ENCODE measurements at regions not wholly inside any gene's neighbourhood (a gene's known extent, or its start where the extent isn't known, plus 50 kb on each side); places are given as distances from the start of the nearest gene placed in this dataset.

DNA sequence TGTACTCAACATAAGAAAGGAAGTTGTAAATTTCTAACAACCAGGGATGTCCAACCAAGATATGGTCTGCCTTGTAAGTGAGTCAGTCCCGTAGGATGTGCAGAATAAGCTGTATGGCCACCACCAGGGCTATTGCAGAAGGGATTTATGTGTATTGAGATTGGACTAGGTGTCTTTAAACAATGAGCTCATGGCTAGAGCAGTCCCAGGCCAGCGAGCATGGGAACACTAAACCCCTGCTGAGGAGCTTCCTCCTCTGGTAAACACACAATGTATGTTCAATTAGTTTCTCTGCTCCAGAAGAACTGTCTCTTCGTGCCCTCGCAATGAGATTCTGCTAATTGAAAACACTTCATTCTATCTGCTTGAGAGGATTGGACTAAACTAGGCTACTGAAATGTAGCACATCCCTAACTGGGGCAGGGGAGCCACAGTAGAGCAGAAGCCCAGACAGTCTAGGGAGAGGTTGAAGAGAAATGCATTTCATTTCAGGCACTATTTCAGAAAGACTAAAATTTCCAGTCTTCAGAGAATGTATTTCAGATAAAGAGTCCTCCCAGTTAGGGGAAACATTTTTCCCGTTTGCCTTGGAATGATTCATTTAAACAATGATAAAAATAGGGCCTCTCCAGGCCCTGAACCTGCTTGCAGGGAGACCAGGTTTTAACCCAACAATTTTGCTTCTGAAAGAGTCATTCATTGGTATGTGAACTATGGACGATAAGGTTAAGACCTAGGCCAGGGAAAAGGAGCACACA is 154.7 kb downstream of the FAM114A2 start:
- no peak for DNase-seq (ENCODE audit: low spot score)
- intact Hi-C loops (cut with DNase I): no loop called here

DNA sequence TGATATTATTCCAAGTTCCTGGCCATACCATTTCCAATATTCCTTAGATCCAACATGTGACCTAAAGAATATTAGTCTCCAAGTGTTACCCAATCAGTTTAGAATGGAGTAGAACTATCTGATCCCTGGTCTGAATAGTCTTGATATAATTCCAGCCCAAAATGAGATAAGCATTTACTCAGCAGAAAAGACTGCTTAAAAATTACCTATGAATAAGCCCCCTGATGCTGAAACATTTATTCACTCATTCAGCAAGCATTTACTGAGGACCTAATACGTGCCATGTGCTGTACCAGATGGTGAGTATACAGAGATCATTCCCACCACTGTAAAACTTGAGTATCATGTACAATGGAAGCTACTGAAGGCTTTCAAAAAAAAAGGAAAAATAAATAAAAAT is 157.0 kb downstream of the FAM114A2 start:
- intact Hi-C loops (cut with DNase I): no loop called here
- DNase-seq (ENCODE audit: low spot score): no peak

DNA sequence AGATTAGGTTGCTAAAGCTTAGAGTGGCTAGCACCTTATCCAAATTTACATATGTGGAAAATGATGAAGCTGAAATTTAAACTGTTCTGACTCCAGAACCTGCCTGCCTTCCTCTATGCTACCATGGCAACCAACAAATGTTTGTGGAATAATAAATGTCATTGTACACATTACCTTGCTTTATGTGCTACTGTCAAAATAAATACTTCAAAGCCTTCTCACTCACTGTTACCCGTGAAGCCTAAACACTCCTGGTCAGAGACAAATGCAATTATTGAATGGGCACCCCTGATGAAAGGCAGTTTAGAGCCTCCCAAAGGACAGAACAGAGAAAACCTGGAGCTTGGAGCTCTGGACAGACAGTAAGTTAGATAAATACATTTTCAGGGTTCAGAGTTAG is 158.6 kb downstream of the FAM114A2 start:
- no peak for DNase-seq (ENCODE audit: low spot score)
- intact Hi-C loops (cut with DNase I): no loop called here

DNA sequence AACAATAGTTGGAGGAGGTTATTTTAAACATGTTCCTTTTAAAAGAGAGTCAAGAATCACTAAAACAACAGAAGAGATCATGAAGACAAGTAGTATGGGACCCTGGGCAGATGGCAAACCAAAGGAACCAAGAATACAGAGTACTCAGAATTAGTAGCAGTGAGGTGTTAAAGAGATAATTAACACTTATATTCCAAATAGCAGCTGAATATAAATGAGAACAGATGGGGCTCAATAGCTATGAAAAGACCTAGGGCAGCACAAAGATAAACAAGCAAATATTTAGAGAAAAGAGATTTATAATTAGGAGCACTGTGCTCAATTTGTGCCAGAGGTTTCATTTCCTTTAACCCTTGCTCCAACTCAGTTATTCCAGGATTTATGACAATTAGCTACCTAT is 159.1 kb downstream of the FAM114A2 start:
- intact Hi-C loops (cut with DNase I): no loop called here
- DNase-seq (ENCODE audit: low spot score): no peak

DNA sequence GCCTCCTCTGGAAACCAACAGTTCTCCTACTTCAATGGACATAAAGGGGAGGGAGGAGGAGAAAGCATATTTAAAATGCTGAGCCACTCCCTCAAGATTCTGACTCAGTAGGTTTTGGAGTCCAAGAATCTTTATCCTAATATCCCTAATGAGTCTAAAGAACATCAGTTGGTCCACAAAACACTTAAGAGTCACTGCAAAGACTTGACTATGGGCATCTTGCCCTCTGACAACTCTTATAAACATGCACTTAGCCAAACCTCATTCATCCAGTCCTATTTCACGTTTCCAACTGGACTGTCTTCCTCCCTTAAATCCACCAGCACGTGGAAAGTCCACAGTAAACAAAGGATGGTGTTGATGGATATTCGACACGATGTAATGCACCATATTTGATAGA is 172.5 kb downstream of the FAM114A2 start:
- no peak for DNase-seq (ENCODE audit: low spot score)
- intact Hi-C loops (cut with DNase I): no loop called here

DNA sequence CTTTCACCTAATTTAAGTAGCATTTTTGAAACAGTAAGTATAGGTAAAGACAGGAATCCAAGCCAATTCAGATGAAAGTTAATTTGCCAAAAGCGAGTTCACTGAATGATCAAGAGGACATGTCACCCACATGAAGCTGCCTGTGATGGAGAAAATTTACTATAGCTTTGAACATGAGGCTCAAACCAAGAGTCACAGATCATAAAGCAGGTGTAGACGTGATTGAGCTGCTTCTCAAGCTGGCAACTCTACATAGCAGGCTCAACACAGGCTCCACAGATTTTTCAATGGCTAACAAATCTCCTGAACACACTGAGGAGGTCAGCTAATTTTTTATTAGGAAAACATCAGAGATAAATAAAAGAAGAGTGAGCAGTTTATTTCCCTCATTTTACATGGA is 173.7 kb downstream of the FAM114A2 start:
- intact Hi-C loops (cut with DNase I): no loop called here
- DNase-seq (ENCODE audit: low spot score): no peak

DNA sequence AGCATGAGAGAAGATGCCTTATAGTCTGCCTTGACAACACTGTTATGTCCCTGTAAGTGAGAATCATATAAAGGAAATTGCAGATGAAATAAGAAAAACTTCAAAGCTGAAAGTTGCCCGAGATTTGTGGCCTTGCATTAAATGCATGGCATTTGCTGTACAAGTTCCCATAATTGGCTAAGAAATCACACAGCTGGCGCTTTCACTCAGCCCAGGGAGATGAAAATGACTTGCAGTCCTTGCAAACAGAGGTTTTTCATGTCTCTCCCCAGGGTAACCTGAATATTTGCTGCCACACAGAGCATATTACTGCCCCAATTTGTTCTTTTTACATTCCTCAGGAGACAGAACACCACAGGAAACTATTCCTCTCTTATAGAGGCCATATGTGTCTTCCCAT is 174.8 kb downstream of the FAM114A2 start:
- DNase-seq (ENCODE audit: low spot score): no peak
- intact Hi-C loops (cut with DNase I): no loop called here

Data from posterior vena cava (tissue), 2 donors.